ENCODE measurements at regions not wholly inside any gene's neighbourhood (a gene's known extent, or its start where the extent isn't known, plus 50 kb on each side); places are given as distances from the start of the nearest gene placed in this dataset.
A peak's percentile ranks its signal among the peaks of the same experiment; 100 is the strongest.

GRCh38 chr6:40912158-40912946, 126.7 kb downstream of the UNC5CL start (continued):
- TF ChIP-seq YEATS4 (CRISPR knock-in tag; IDR thresholded peaks at IDR 0.05; ENCODE audit: borderline replicate concordance) (0 out of 2 replicates have a peak, but pooled peaks have one; percentile 23), ZBTB34 (CRISPR knock-in tag; IDR thresholded peaks at IDR 0.05) (0 out of 2 replicates have a peak, but pooled peaks have one; percentile 65), ETV6 (CRISPR knock-in tag; conservative IDR thresholded peaks at IDR 0.05) (peak; percentile 41; the same call in 1 of the 2 replicates), ZNF124 (CRISPR knock-in tag; IDR thresholded peaks at IDR 0.05) (peak; percentile 28; the same call in 1 of the 2 replicates), NFE2L2 (IDR thresholded peaks at IDR 0.05; ENCODE audit: low read length) (no peak), REPIN1 (CRISPR knock-in tag; IDR thresholded peaks at IDR 0.05; ENCODE audit: borderline replicate concordance, low read depth) (peak; percentile 74; the same call in 1 of the 2 replicates), CTCF (CRISPR knock-in tag; IDR thresholded peaks at IDR 0.05) (peak; percentile 98), DNMT3B (CRISPR knock-in tag; conservative IDR thresholded peaks at IDR 0.05) (no peak), ZSCAN25 (CRISPR knock-in tag; IDR thresholded peaks at IDR 0.05) (peak; percentile 29; the same call in 1 of the 2 replicates), U2AF2 (IDR thresholded peaks at IDR 0.05; ENCODE audit: low read depth, low read length) (no peak), RFXAP (CRISPR knock-in tag; IDR thresholded peaks at IDR 0.05; ENCODE audit: borderline replicate concordance) (peak; percentile 48; the same call in 1 of the 2 replicates), ZNF713 (CRISPR knock-in tag; IDR thresholded peaks at IDR 0.05) (0 out of 2 replicates have a peak, but pooled peaks have one; percentile 25), SAP130 (CRISPR knock-in tag; IDR thresholded peaks at IDR 0.05; ENCODE audit: low read depth) (peak; percentile 68), ZNF616 (CRISPR knock-in tag; IDR thresholded peaks at IDR 0.05; ENCODE audit: low read depth) (no peak), GABPA (IDR thresholded peaks at IDR 0.05; ENCODE audit: low read depth, low read length) (no peak), GABPA (CRISPR knock-in tag; IDR thresholded peaks at IDR 0.05; ENCODE audit: low read depth) (peak; percentile 36; the same call in 1 of the 2 replicates), AHDC1 (CRISPR knock-in tag; IDR thresholded peaks at IDR 0.05; ENCODE audit: borderline replicate concordance) (peak; percentile 45; the same call in 1 of the 2 replicates), CREM (IDR thresholded peaks at IDR 0.05) (no peak), CREM (CRISPR knock-in tag; IDR thresholded peaks at IDR 0.05) (no peak), HOXA3 (CRISPR knock-in tag; IDR thresholded peaks at IDR 0.05) (peak; percentile 27; the same call in 1 of the 2 replicates), ZSCAN12 (CRISPR knock-in tag; IDR thresholded peaks at IDR 0.05) (0 out of 2 replicates have a peak, but pooled peaks have one; percentile 57), TCF12 (IDR thresholded peaks at IDR 0.05) (no peak), TCF12 (CRISPR knock-in tag; IDR thresholded peaks at IDR 0.05) (no peak)
